ENCODE measurements at regions not wholly inside any gene's neighbourhood (a gene's known extent, or its start where the extent isn't known, plus 50 kb on each side); places are given as distances from the start of the nearest gene placed in this dataset.

- no peak overlapping the region for H3K4me2 ChIP-seq (ENCODE audit: insufficient read depth, low read length)
- H3K9ac ChIP-seq (ENCODE audit: low read depth, low read length) = no peak overlapping the region
- TF ChIP-seq EZH2 (IDR thresholded peaks at IDR 0.05; ENCODE audit: borderline replicate concordance, low read depth, low read length, severe bottlenecking) = no peak
- TF ChIP-seq CTCF (IDR thresholded peaks at IDR 0.05; ENCODE audit: borderline replicate concordance, extremely low read depth, low read length, poor library complexity, severe bottlenecking) = no peak
- H3K9me3 ChIP-seq (ENCODE audit: insufficient read depth, low read length, severe bottlenecking) = no peaks in the 10 kb centered on the region
- peaks cover 11% of the 10 kb centered on the region for H3K27me3 ChIP-seq (ENCODE audit: insufficient read depth, low read length, poor library complexity)
- no peaks in the 10 kb centered on the region for H4K20me1 ChIP-seq (ENCODE audit: insufficient read depth, low read length)
- DNase-seq (no peak), ATAC-seq (ENCODE audit: insufficient read depth, low read depth) (no peak)
- H3K4me3 ChIP-seq (ENCODE audit: low read depth in 1 of 2, low read length in 2 of 2) = no peak overlapping the region
- no peak overlapping the region for H2AFZ ChIP-seq (ENCODE audit: low read depth, low read length)
- H3K27ac ChIP-seq (ENCODE audit: low read length) = no peak overlapping the region
- no peaks in the 10 kb centered on the region for H3K36me3 ChIP-seq (ENCODE audit: insufficient read depth, low read length)
- H3K4me1 ChIP-seq (ENCODE audit: insufficient read depth, low read length) = no peaks in the 10 kb centered on the region
- H3K79me2 ChIP-seq (ENCODE audit: insufficient read depth, low read length) = no peaks in the 10 kb centered on the region
Observed at GRCh38 chr7:24058953-24059352, 225.0 kb upstream of the NPY start.

GRCh38 chr7:24059775-24060174 is 224.2 kb upstream of the NPY start:
- no peak overlapping the region for H2AFZ ChIP-seq (ENCODE audit: low read depth, low read length)
- no peaks in the 10 kb centered on the region for H3K79me2 ChIP-seq (ENCODE audit: insufficient read depth, low read length)
- peaks cover 4% of the 10 kb centered on the region for H3K27me3 ChIP-seq (ENCODE audit: insufficient read depth, low read length, poor library complexity)
- H3K27ac ChIP-seq (ENCODE audit: low read length) = no peak overlapping the region
- H3K36me3 ChIP-seq (ENCODE audit: insufficient read depth, low read length) = no peaks in the 10 kb centered on the region
- no peak for ATAC-seq (ENCODE audit: insufficient read depth, low read depth)
- H3K9ac ChIP-seq (ENCODE audit: low read depth, low read length) = no peak overlapping the region
- DNase-seq = no peak
- TF ChIP-seq EZH2 (IDR thresholded peaks at IDR 0.05; ENCODE audit: borderline replicate concordance, low read depth, low read length, severe bottlenecking) = no peak
- no peak for TF ChIP-seq CTCF (IDR thresholded peaks at IDR 0.05; ENCODE audit: borderline replicate concordance, extremely low read depth, low read length, poor library complexity, severe bottlenecking)
- no peak overlapping the region for H3K4me3 ChIP-seq (ENCODE audit: low read depth in 1 of 2, low read length in 2 of 2)
- no peaks in the 10 kb centered on the region for H3K4me1 ChIP-seq (ENCODE audit: insufficient read depth, low read length)
- no peak overlapping the region for H3K4me2 ChIP-seq (ENCODE audit: insufficient read depth, low read length)
- H3K9me3 ChIP-seq (ENCODE audit: insufficient read depth, low read length, severe bottlenecking) = no peaks in the 10 kb centered on the region
- H4K20me1 ChIP-seq (ENCODE audit: insufficient read depth, low read length) = no peaks in the 10 kb centered on the region

- TF ChIP-seq CTCF (IDR thresholded peaks at IDR 0.05; ENCODE audit: borderline replicate concordance, extremely low read depth, low read length, poor library complexity, severe bottlenecking) (no peak), EZH2 (IDR thresholded peaks at IDR 0.05; ENCODE audit: borderline replicate concordance, low read depth, low read length, severe bottlenecking) (no peak)
- Histone ChIP-seq H3K9ac (ENCODE audit: low read depth, low read length) (no peak overlapping the region), H3K27ac (ENCODE audit: low read length) (no peak overlapping the region), H2AFZ (ENCODE audit: low read depth, low read length) (no peak overlapping the region), H3K79me2 (ENCODE audit: insufficient read depth, low read length) (no peaks in the 10 kb centered on the region), H4K20me1 (ENCODE audit: insufficient read depth, low read length) (no peaks in the 10 kb centered on the region), H3K4me1 (ENCODE audit: insufficient read depth, low read length) (no peaks in the 10 kb centered on the region), H3K36me3 (ENCODE audit: insufficient read depth, low read length) (no peaks in the 10 kb centered on the region), H3K4me2 (ENCODE audit: insufficient read depth, low read length) (no peak overlapping the region), H3K27me3 (ENCODE audit: insufficient read depth, low read length, poor library complexity) (no peaks in the 10 kb centered on the region), H3K4me3 (ENCODE audit: low read depth in 1 of 2, low read length in 2 of 2) (no peak overlapping the region), H3K9me3 (ENCODE audit: insufficient read depth, low read length, severe bottlenecking) (no peaks in the 10 kb centered on the region)
- DNase-seq = no peak
- ATAC-seq (ENCODE audit: insufficient read depth, low read depth) = no peak
Observed at GRCh38 chr7:24063721-24064120, 220.3 kb upstream of the NPY start.

GRCh38 chr7:24069751-24070150 is 214.2 kb upstream of the NPY start:
- ATAC-seq (ENCODE audit: insufficient read depth, low read depth) = no peak
- H2AFZ ChIP-seq (ENCODE audit: low read depth, low read length) = no peak overlapping the region
- no peak overlapping the region for H3K4me3 ChIP-seq (ENCODE audit: low read depth in 1 of 2, low read length in 2 of 2)
- TF ChIP-seq CTCF (IDR thresholded peaks at IDR 0.05; ENCODE audit: borderline replicate concordance, extremely low read depth, low read length, poor library complexity, severe bottlenecking) (no peak), EZH2 (IDR thresholded peaks at IDR 0.05; ENCODE audit: borderline replicate concordance, low read depth, low read length, severe bottlenecking) (no peak)
- no peaks in the 10 kb centered on the region for H3K9me3 ChIP-seq (ENCODE audit: insufficient read depth, low read length, severe bottlenecking)
- no peaks in the 10 kb centered on the region for H3K4me1 ChIP-seq (ENCODE audit: insufficient read depth, low read length)
- H3K36me3 ChIP-seq (ENCODE audit: insufficient read depth, low read length) = no peaks in the 10 kb centered on the region
- no peaks in the 10 kb centered on the region for H3K79me2 ChIP-seq (ENCODE audit: insufficient read depth, low read length)
- no peak overlapping the region for H3K4me2 ChIP-seq (ENCODE audit: insufficient read depth, low read length)
- no peaks in the 10 kb centered on the region for H4K20me1 ChIP-seq (ENCODE audit: insufficient read depth, low read length)
- DNase-seq = no peak
- no peak overlapping the region for H3K27ac ChIP-seq (ENCODE audit: low read length)
- H3K9ac ChIP-seq (ENCODE audit: low read depth, low read length) = no peak overlapping the region
- no peaks in the 10 kb centered on the region for H3K27me3 ChIP-seq (ENCODE audit: insufficient read depth, low read length, poor library complexity)

Measured in DND-41 (cell line).